Renal cortical epithelial cell (primary cell): ENCODE measurements at regions not wholly inside any gene's neighbourhood (a gene's known extent, or its start where the extent isn't known, plus 50 kb on each side); places are given as distances from the start of the nearest gene placed in this dataset.

Experiments used
- DNase-seq: peaks from one replicate; pipeline ENCODE4 v3.0.0-alpha.2; 2011; ENCODE audit warnings: low read depth

DNA sequence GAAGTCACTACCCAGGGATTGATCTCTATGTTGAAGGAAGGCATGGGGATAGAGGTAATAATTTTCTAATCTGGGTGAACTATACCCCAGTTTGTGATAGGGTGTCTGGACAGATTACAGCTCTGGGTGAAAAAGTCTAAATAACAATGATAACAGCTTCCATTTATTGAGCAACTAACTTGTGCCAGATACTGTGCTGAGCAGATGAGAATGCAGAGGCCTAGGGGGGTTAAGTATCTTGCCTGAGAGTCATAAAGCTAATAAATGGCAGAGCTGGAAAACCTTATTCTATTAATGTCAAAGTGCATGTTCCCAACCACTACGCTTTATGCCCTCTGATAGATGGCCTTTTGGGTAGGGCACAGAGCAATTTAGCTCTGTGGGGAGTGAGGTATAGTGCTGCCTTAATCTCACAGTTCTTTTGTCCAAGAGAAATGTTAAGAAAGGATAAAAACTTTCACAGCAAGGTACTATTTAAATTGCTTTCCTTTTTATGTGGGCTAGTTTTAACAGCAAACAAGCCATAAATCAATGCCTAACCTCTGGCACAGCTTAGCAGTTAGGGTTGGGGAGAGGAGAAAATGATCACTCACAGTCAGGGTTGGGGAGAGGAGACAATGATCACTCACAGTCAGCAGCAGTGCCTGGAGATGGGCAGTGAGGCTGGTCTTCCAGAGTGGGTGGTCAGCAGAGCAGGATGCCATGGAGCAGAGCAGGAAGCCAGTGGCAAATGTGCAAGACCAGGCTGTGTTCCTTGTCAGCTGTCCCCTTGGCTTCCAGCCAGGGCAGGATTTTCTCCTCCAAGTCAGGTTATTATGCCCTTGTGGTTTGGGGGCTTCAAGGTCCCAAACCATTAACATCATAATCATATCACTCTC, 187.0 kb downstream of the CARTPT start:
- DNase-seq = no peak

DNA sequence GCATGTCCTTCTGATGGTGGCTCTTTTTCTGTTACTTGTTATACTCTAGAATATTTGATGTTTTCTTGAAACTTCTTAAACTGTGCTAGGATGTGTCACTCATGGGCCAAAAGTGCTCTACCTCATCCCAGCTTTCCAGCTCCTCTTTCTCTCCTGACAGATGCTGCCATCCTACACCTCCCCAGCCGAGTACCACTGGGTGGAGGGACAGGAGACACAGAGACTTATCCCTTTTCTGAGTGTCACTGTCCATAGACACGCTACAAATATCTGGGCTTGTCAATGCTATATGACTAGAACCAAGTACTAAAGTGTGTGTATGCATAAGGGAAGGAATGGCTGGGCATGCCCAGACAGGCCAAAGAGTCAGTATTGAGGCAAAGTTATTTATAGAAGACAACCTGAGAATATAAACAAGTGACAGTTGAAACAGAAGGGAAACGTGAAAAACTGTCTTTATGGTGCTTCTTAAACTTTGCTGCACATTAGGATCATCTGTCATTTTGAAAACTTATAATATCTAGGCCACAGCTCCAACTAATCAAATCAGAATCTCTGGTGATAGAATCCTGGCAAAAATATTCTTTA, 188.0 kb downstream of the CARTPT start:
- no peak for DNase-seq

DNA sequence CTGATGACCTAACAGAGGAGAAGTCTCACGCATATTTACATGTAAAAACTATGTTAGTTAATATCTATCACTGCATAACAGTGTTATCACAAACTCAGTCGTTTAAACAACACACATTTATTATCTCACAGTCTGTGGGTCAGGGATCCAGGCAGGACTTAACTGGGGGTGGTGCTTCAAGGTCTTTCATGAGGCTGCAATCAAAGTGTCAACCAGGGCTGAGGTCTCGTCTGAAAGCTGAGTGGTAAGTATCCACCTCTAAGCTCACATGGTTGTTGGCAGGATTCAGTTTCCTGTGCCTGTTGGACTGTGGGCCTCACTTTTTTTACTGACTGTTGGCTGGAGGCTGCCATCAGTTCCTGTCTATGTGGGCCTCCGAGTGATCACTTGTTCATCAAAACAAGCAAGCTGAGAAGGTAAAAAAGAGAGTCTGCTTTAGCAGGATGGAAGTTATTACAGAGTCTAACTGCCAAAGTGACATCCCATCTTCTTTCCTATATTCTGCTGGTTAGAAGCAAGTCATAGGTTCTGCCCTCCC, 188.6 kb downstream of the CARTPT start:
- DNase-seq = no peak

DNA sequence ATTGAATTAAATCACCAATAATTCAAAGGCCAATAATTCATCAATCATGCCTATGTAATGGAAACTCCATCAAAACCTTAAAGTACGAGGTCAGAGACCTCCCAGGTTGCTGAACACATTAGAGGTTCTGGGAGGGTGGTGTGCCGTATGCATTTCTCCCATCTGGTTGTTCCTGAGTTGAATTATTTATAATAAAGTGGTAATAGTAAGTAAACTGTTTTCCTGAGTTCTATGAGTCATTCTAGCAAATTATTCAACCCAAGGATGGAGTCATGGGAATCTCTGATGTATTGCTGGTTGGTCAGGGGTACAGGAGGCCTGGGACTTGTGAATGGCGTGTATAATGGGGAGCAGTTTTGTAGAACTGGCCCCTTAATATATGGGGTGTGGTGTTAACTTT, 191.7 kb downstream of the CARTPT start:
- no peak for DNase-seq

DNA sequence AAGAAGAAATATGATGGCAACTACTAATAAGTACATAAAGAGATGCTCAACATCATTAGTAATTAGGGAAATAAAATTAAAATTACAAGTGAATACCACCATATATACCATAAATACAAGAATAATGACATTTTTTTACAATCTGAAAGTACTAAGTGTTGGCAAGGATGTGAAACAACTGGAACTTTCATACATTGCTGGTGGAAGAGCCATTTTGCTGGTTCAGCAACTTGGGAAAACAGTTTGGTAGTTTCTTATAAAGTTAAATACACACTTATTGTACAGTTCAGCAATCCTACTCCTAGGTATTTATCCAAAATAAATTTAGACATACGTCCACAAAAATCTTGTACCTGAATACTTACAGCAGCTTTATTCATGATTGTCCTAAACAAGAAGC, 192.9 kb downstream of the CARTPT start:
- DNase-seq = no peak

DNA sequence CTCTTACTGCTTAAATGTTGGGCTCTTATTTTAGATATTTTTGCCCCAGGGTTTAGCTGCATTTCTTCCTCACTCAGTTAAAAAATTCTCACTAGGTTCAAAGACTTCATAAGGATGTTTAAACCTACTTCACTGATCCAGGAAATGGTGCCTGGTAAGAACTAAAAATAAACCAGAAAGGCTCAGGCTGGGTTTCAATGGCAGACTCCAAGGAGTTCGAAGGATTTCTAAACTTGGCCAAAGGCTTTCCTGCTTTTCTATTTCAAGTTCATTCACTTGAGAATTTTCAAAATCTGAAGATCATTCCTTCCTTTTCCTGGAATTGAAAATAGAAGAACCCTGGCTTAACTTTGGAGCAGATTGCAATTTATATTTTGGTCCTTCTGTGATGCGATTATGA, 193.0 kb upstream of the MAP1B start:
- DNase-seq = no peak

DNA sequence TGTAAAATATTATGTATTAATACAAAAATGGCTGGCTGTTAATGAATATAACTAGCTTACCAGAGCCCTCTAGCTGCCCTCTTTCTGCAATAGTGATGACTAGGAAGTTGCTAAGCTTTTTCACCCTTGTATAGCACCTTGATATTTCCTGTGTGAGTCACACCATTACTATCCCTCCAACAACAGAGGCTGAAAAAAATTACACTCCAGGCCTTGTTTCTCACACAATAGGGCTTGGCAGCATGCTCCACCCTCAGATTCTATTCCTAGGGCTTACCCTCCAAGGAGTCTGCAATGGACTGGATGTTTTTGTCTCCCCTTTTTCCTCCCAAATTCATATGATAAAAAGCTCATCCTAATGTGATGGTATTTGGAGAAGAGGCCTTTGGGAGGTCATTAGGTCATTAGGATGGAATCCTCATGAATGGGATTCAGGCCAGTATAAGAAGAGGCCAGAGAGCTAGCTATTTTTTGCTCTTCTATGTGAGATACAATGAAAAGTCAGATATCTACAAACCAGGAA, 184.6 kb upstream of the MAP1B start:
- DNase-seq = peak; percentile 96

DNA sequence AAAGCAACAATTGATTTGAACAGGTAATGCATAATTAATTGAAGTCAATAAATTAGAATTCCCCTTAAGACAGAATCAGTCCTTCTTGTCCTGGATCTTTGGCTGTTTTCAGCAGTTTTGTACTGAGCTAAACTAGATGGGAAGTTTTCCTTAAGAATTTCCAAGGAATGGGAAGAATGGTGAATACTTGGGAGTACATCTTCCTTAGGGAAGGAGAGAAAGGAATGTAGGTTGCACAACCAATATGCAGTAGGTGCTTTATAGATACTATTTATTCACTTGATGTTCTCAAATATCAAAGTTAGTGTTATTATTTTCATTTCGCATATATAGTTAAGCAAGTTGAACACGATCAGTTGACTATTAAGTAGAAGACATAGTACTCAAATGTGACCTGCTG, 183.5 kb upstream of the MAP1B start:
- DNase-seq = no peak

DNA sequence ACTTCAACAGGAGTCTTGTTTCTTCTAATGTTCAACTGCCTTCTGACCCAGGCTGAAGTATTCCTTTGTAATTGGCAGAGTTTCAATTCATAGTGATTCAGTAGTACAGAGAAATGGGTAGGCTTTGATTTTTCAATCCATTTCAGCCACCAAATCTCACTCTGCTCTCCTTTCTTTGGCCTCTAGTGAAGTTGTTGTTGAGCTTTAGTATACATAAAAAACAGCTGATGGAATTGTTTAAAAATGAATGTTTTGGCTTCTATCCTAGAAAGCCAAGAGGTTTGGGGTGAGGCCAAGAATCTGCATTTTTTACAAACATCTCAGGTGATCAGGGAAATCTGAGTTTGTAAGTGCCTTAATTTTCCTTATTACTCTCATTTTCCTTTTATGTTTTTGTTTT, 182.9 kb upstream of the MAP1B start:
- DNase-seq = no peak

DNA sequence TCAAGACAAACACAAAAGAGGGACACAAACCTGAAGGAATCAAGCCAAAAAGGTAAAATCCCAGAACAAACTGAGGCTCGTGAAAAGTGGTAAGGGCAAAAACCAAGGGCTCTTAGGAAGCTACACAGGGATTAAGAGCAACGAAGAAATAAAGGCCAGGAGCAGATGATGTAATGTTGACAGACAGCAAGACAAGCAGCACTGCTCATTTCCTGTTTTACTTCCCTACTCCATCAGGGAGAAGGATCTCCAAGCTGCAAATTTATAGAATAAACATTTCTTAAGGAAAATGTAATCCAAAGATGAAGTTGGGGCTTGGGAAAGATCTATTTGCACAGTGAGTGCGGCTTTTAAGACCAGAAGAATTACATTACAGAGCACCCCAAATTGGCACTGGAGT, 182.3 kb upstream of the MAP1B start:
- DNase-seq = peak; percentile 29

DNA sequence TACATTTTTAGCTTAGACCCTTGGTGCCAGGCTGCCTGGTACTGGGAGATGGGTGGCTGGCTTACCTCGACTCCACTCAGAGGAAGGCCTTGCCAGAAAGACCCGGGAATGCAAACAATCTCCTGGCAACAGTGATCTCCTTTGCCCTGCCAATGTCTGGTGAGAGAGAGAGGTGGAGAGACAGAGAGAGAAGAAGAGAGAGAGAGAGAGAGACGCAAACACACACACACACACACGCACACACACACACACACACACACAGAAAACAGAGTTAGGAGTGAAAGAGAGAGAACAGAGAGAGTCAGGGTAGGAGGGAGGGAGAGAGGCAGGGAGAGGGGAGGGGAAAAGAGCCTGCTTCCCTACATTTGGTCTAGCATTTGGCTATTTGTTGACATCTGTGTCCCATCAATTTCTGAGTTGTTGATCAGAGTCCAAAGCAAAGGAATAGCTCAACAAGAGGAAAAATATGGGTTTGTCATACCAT, 181.6 kb upstream of the MAP1B start:
- DNase-seq = no peak

DNA sequence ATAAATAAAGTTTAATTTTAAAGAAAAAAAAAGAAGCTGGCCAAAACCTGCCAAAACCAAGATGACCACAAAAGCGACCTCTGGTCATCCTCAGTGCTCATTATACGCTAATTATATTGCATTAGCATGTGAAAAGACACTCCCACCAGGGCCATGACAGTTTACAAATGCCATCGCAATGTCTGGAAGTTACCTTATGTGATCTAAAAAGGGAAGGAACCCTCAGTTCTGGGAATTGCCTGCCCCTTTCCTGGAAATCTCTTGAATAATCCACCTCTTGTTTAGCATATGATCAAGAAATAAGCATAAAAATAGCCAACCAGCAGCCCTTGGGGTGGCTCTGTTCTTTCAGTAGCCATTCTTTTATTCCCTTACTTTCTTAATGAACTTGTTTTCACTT, 178.3 kb upstream of the MAP1B start:
- no peak for DNase-seq

DNA sequence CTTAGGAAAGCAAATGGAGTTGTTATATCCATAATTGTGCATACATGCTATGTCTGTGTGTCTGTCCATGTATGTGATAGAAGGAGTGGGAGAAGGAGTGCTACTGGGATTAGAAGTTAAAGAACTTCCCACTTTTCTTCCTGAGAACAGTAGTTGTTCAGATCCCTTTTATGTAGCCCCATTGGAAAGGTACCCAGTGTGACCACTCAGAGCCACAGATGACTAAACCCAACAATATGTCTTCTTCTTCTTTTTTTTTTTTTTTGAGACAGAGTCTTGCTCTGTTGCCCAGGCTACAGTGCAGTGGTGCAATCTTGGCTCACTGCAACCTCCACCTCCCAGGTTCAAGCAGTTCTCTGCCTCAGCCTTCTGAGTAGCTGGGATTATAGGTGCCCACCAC, 176.7 kb upstream of the MAP1B start:
- peak; percentile 54 for DNase-seq

DNA sequence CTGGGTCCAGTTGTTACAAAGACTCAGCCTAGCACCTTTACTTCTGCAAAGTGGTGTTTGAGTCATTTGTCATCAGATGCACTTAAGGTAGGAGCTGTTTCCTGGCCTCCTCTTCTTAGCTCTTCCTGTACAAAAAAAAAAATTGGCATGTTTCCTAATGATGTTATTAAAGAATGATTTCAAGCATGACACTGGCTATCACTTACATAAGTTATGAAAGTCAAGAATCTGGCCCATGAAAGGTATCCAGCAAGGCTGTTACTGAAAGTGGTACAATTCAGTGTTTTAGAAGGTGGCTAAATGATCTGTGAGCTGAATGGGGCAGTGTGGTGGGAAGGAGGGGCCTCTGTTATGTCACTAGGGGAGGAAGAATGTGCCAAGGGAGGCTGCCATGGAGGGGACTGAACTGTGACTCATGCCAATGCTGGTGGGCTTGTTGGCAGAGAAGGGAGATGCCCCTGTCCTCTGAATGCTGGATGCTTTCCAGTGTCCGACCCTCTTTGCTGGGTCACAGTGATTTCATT, 175.1 kb upstream of the MAP1B start:
- DNase-seq = peak; percentile 61

DNA sequence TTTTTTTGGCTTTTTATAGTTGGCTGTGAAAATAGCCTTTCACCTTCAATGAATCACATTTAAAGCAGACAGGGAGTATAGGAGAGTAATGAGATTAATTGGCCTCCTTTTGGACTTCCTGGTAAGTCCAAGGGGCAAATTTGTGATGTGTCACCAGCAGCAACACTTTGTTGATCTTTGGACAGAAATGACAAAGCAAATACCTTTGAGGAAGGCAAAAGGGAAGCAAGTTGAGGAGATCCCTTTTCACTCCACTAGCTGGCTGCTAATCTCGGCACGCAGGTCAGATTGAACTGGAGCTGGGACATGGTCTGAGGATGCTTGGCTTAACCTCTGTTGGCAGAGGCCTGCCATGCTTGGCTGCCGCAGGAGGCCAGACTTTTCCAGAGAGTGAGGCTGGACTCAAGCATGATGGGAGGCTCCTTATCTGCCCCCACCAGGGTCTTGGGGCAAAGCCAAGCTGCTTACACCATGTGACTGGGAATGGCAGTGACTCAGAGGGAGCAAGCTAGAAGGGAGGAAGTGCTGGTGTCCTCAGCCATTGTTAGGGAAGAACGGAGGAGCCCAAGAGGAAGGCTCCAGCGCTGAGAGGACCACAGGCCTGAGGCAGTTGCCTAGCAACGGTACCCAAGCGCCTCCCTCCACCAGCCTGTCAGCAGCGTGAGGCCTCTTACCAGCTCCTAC, 174.5 kb upstream of the MAP1B start:
- peak; percentile 96 for DNase-seq

DNA sequence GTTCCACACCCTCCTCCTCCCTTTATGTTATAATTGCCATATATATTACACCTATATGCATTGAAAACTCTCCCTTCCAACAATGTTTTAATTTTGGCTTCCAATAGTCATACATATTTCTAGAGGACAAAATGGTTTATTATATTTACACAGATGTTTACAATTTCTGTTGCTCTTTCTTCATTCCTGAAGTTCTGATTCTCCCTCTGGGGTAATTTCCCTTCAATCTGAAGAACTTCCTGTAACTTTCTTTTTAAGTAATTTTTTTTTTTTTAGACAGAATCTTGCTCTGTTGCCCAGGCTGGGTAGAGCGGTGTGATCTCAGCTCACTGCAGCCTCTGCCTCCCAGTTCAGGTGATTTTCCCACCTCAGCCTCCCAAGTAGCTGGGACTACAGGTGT, 173.0 kb upstream of the MAP1B start:
- no peak for DNase-seq

DNA sequence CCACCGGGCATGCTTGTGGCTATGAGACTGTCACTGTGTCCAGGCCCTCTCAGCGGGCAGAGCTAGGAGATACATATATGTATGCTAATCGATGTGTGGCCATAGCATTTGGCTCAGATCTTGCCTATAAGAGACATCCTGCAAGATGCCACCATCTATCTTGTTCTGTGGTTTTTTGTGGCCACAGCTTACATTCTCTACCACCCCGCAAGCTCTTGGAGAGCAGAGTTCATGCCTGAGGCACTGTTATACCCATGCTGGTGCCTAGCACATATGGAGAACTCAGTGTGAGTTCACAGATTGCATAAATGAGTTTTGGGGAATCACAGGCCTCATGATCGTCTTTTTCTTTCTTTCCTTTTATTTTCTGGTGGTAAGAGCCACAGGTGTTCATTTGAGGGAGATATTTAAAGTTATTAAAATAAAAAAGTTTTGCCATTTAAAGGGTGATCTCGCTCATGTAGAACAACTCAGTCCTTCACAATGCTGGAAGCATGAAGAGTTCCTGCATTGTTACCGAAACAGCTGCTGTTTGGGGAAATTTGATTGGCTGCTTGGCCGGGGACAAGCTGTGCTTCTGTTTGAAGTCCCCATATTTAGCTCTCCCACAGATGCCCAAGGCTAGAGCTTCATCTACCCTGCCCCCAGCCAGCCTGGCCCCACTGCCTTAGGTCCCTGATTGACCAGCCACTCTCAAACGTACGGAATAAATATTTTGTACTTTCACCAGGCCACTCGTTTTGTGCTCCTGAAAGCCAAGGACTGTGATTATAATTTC, 169.2 kb upstream of the MAP1B start:
- no peak for DNase-seq

DNA sequence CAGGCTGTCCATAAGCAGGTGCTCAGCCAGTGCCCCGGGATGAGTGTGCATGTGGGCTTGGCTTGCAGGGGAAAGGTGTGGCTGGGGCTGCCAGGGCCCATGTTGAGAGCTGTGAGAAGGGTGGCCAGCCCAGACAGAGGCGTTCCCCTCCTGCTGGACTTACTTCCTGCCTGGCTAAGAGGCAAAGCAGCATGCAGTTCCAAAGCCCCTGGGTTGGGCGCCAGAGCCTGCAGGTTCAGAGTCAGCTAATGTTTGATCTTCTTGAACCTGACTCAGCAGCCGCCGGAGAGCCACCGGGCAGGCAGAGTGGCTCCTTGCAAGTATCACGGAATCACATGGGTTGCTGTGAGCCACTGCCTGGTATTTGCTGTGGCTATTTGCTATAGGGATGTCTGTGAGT, 168.4 kb upstream of the MAP1B start:
- peak; percentile 53 for DNase-seq

DNA sequence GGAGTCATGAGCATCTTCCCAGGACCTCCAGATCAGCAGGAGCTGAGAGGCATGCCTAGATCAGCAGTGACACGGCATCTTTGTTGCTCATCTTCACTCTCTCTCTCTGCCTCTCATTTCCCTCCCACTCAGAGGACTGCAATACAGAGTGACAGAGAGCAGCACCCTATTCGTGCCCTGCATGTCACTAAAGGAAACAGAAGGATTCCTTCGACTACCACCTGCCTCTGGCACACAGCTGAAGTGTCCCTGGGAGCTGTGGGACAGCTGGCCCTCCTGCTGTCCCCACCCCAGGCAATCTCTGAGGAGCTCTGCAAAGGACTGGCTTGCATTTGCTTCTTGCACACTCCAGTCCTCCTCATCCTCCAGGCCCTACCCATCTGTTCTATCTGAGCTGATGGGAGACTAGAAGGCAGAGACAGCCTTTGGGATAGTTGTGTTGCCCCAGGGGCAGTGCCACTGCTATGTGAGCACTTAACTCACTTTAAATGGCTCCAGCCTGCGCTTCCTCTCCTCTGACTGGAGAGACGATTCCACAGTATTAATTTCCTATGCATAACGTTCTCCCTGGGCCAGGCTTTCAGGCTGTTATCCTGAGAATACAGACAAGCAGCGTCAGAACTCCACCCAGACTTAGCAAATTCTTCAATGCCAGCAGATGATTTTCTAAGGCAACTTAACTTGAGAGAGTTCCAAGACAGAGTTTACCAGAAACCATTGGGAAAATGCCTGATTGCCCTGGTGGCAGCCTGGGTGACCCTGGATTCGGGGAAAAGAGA, 167.6 kb upstream of the MAP1B start:
- no peak for DNase-seq

DNA sequence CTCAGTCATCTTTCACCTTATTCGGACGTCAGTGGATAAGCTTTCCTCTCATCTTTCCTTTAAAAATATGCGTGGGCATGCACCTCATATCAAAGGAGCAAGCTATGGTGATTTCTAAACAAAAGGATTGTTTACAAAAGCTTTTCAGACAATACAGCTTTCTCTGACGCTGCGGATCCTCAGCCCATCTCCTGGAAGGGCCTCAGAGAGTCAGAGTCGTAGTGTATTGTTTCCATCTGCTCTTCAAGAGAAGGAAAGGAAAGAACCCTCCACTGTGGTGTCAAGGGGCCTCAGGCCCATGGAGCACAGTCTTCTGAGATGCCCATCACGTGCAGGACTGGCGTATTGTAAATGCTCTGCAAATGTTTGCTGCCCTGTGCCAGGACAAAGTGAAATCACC, 163.4 kb upstream of the MAP1B start:
- DNase-seq = no peak

DNA sequence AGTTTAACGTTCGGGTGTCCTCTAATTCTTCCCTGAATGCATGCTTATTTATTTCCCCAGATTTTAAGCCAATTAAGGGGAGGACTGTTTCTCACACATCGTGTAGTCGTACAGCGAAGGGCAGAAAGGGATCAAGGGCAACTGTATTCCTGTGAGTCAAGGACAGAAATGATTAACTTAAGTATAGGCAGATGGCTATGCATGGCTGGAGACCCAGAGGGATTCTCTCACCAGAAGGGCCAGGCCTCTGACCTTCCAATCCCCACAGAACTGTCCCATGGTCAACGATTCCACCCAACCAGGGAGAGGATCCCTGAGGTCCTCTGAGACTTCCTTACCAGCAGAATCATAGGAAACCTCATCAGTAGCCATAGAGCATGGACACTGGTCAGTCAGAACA, 161.8 kb upstream of the MAP1B start:
- DNase-seq = no peak
